Stimulated activated CD8-positive, alpha-beta memory T cell treated with anti-CD3 and anti-CD28 coated beads, Interleukin-15, amount 100 ng/mL, for 24 hours (primary cell): ENCODE measurements at regions not wholly inside any gene's neighbourhood (a gene's known extent, or its start where the extent isn't known, plus 50 kb on each side); places are given as distances from the start of the nearest gene placed in this dataset.
"Not testable (repeated sequence)": the region's sequence is repeated elsewhere in the genome, so short reads cannot be mapped to it uniquely, and the experiment has no call there.

ENCODE experiments used
- DNase-seq: peaks from one replicate; pipeline ENCODE4 v3.0.0-alpha.2; 2020; ENCODE audit warnings: low read depth

GRCh38 chr13:23086968-23087623 lies 93.7 kb upstream of the SGCG start:
- DNase-seq: no peak

DNA sequence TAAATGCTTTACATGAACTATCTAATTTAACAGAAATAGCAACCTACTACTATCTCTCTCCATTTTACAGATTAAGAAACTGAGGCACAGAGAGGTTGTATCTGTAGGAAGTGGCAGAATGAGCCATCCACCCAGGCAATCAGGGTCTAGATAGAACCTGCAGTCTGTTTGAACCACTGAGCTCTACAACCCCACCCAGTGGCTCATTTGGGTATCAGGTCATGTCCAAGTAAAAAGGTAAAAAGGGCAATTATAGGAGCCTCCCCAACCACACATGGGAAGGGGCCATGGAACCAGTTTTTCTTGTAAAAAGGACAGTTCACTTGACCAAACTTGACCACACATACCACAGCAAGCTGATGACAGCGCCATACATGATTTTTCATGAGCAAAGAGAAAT lies 92.9 kb upstream of the SGCG start:
- DNase-seq: no peak

- no peak for DNase-seq
These were observed 82.4 kb upstream of the SGCG start for GRCh38 chr13:23098161-23098907.

DNA sequence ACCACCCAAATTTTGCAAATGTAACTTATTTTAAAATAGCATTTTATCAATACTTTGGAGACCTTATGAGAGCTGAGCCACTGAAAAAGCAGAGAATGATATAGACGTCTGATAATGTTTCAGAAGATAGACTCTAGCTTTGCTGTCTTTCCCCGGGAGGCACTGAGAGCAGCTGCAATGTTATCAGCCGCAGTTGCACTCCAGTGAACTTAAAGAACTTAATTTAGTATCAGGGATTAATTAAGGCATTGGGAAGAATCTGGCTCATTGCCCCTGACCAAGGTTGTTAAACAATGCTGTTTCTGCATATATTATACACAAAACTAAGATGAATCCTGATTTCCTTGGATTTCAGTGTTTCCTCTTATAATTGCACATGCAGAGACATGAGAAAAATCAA lies 75.7 kb upstream of the SGCG start:
- no peak for DNase-seq

DNA sequence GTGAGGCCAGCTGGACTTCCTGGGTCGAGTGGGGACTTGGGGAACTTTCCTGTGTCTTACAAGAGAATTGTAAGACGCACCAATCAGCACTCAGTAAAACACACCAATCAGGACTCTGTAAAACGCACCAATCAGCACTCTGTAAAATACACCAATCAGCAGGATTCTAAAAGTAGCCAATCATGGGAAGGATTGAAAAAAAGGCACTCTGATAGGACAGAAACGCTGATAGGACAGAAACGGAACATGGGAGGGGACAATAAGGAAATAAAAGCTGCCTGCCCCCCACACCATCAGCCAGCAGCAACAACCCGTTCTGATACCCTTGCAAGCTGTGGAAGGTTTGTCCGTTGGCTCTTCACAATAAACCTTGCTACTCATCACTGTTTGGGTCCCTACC lies 73.1 kb upstream of the SGCG start:
- DNase-seq: no peak

GRCh38 chr13:23119131-23119530 lies 61.6 kb upstream of the SGCG start:
- DNase-seq: no peak

GRCh38 chr13:23127540-23127939 lies 53.2 kb upstream of the SGCG start:
- DNase-seq: not testable (repeated sequence)

DNA sequence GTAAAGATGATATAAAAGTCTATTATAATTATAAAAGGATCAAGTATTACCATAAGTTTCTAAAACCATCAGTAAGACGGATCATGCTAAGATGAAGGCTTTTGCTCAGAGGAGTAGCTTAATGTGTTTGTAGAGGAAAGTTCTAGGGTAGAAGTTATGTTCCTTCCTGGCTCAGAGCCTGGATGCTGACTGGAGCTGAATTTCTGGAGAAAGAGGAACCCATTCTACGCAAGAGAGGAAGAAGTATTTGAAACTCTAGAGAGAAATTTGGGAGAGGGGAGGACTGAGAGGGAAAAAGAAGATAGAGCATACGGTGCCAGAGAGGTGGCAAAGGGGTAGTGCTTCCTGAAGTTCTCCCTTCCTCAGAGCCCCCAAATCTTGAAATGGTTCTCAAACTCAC lies 51.4 kb upstream of the SGCG start:
- no peak for DNase-seq
